Sigmoid colon (tissue), 6 donors: ENCODE measurements at regions not wholly inside any gene's neighbourhood (a gene's known extent, or its start where the extent isn't known, plus 50 kb on each side); places are given as distances from the start of the nearest gene placed in this dataset.
"Not testable (repeated sequence)": the region's sequence is repeated elsewhere in the genome, so short reads cannot be mapped to it uniquely, and the experiment has no call there.

Experiments
- DNase-seq: peaks from one replicate; pipeline ENCODE4 v3.0.0-alpha.2; 2019
- H3K27ac ChIP-seq, 4 donors: fragments of 200-600 bp; sonication (generic); one replicate each; pipeline ENCODE4 v1.5.1; 2016 to 2019; ENCODE audit warnings: mild to moderate bottlenecking in 1 of 4
- H3K27me3 ChIP-seq, 3 donors: fragments of 200-600 bp; sonication (generic); one replicate each; pipeline ENCODE4 v1.5.1; 2019; ENCODE audit warnings: mild to moderate bottlenecking in 1 of 3
- H3K36me3 ChIP-seq, 4 donors: fragments of 200-600 bp; sonication (generic); one replicate each; pipeline ENCODE4 v1.5.1; 2016 to 2019
- H3K4me1 ChIP-seq, 4 donors: fragments of 200-600 bp; sonication (generic); one replicate each; pipeline ENCODE4 v1.5.1; 2017 to 2019
- H3K4me3 ChIP-seq, 4 donors: fragments of 200-600 bp; sonication (generic); one replicate each; pipeline ENCODE4 v1.5.1; 2017 to 2019; ENCODE audit warnings: mild to moderate bottlenecking in 2 of 4, moderate library complexity in 1 of 4
- H3K9me3 ChIP-seq, 4 donors: fragments of 200-600 bp in 3 of 4; sonication (generic) in 3 of 4; one replicate each; pipeline versions ENCODE4 v1.5.1 to v1.6.1; 2013 to 2019
- EP300 ChIP-seq, 4 donors: sonication (generic); formaldehyde crosslinking; IDR thresholded peaks; one replicate each; pipeline ENCODE4 v1.6.1; 2017; ENCODE audit warnings: antibody characterized with exemption in 4 of 4
- POLR2A ChIP-seq, 2 donors: fragments of 450-650 bp; IDR thresholded peaks; one replicate each; pipeline ENCODE4 v1.6.1; 2016; ENCODE audit warnings: antibody characterized with exemption in 2 of 2, mild to moderate bottlenecking in 2 of 2, moderate library complexity in 2 of 2
- POLR2AphosphoS5 ChIP-seq, 4 donors: sonication (generic); formaldehyde crosslinking; IDR thresholded peaks; one replicate each; pipeline ENCODE4 v1.6.1; 2017; ENCODE audit warnings: antibody characterized with exemption in 4 of 4
- WGBS, 2 donors: extraction: QIAGEN DNeasy Blood & Tissue Kit; methylation state at CpG; one replicate each; pipeline ENCODE4 v1.1.7; 2013; 5-methylcytosine and 5-hydroxymethylcytosine counted together
- intact Hi-C: fragments of 100-400 bp; cut with DNase I; formaldehyde crosslinking; loops from one replicate; pipeline ENCODE4 v1.15.1; 2023
- TF ChIP-seq, protein P1 (sequence below), 4 experiments: fragments of 450-650 bp in 3 of 4; fragments of 200-600 bp in 1 of 4; IDR thresholded peaks; one replicate each; pipeline ENCODE4 v1.5.1; 2016 to 2019; ENCODE audit warnings: antibody characterized with exemption in 4 of 4, mild to moderate bottlenecking in 3 of 4, moderate library complexity in 2 of 4
- donor health status: healthy with polysubstance abuse.
- donor health status: healthy.

DNA sequence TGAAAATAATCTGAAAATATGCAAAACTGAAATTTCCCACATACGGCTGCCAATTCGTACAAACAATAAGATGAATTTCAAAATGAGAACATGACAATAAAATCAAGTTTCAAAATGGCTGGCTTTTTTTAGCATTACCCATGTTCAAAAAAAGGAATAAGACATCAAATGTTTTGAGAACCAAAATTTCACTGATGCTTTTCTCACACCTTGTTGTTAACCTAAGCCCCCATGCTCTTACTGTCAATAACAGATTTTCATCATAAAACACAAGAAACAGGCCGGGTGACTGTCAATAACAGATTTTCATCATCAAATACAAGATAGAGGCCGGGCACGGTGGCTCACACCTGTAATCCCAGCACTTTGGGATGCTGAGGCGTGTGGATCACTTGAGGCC, 2149.6 kb upstream of the DEFB115 start:
- H3K4me3 ChIP-seq, H3K9me3 ChIP-seq, H3K27me3 ChIP-seq, DNase-seq, H3K4me1 ChIP-seq, H3K27ac ChIP-seq, H3K36me3 ChIP-seq, intact Hi-C loops: not testable (repeated sequence)
- WGBS, 2 donors = 75 to 86% methylated on average over 6 of the region's 6 CpGs

DNA sequence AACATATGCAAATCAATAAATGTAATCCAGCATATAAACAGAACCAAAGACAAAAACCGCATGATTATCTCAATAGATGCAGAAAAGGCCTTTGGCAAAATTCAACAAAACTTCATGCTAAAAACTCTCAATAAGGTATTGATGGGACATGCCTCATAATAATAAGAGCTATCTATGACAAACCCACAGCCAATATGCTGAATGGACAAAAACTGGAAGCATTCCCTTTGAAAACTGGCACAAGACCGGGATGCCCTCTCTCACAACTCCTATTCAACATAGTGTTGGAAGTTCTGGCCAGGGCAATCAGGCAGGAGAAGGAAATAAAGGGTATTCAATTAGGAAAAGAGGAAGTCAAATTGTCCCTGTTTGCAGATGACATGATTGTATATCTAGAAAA, 2148.1 kb upstream of the DEFB115 start:
- H3K4me3 ChIP-seq, H3K27ac ChIP-seq, DNase-seq, intact Hi-C loops, H3K27me3 ChIP-seq, H3K36me3 ChIP-seq, H3K4me1 ChIP-seq, H3K9me3 ChIP-seq: not testable (repeated sequence)
- 81 to 84% methylated on average over 2 of the region's 2 CpGs for WGBS, 2 donors

DNA sequence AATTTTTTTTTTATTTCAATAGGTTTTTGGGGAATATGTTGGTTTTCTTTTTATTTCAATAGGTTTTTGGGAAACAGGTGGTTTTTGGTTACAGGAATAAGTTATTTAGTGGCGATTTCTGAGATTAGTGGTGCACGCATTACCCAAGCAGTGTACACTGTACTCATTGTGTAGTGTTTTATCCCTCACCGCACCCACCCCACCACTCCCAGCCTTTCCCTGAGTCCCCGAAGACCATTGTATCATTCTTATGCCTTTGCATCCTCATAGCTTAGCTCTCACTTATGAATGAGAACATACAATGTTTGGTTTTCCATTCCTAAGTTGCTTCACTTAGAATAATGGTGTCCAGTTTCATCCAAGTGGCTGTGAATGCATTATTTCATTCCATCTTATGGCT, 2142.4 kb upstream of the DEFB115 start:
- H3K4me3 ChIP-seq, H3K36me3 ChIP-seq, H3K9me3 ChIP-seq, H3K4me1 ChIP-seq, H3K27me3 ChIP-seq, H3K27ac ChIP-seq, DNase-seq: not testable (repeated sequence)
- 75 to 77% methylated on average over 4 of the region's 4 CpGs for WGBS, 2 donors
- intact Hi-C loops = loop anchor here (10.0 kb wide), 1 partner anchor 750 kb away; no protein-coding TSS in a partner anchor

DNA sequence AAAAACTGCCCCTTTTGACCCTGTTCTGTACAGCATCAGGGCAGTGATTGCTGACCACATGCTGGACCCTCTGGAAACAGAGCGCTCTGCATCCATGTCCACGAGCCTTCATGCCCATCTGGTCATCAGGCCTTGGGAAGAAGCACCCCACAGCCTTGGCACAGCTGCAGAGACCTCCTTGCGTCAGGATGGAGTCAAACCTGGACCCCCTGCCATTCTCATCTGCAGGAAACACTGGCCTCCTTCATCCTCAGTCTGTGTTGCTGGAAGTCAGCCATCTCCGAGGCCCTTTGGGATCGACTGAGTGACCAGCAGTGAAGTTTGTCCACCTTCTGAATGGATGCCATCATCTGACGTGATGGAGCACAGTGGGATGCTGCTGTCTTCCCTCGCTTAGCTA, 2138.3 kb upstream of the DEFB115 start:
- no peak overlapping the region for H3K27ac ChIP-seq
- H3K4me3 ChIP-seq = no peak overlapping the region
- intact Hi-C loops = loop anchor here (10.0 kb wide), 1 partner anchor 746 kb away; no protein-coding TSS in a partner anchor
- no peak for TF ChIP-seq POLR2AphosphoS5 (IDR thresholded peaks at IDR 0.05)
- TF ChIP-seq POLR2A (IDR thresholded peaks at IDR 0.05) = no peak
- no peak for TF ChIP-seq EP300 (IDR thresholded peaks at IDR 0.05)
- TF ChIP-seq, protein P1, sequence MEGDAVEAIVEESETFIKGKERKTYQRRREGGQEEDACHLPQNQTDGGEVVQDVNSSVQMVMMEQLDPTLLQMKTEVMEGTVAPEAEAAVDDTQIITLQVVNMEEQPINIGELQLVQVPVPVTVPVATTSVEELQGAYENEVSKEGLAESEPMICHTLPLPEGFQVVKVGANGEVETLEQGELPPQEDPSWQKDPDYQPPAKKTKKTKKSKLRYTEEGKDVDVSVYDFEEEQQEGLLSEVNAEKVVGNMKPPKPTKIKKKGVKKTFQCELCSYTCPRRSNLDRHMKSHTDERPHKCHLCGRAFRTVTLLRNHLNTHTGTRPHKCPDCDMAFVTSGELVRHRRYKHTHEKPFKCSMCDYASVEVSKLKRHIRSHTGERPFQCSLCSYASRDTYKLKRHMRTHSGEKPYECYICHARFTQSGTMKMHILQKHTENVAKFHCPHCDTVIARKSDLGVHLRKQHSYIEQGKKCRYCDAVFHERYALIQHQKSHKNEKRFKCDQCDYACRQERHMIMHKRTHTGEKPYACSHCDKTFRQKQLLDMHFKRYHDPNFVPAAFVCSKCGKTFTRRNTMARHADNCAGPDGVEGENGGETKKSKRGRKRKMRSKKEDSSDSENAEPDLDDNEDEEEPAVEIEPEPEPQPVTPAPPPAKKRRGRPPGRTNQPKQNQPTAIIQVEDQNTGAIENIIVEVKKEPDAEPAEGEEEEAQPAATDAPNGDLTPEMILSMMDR (IDR thresholded peaks at IDR 0.05) = no peak
- no peak for DNase-seq
- H3K36me3 ChIP-seq = peaks cover 0 to 7% (median 0%) of the 10 kb centered on the region in 4 donors
- WGBS, 2 donors = 73% methylated on average over 7 of the region's 7 CpGs
- H3K4me1 ChIP-seq = no peaks in the 10 kb centered on the region
- H3K27me3 ChIP-seq = no peaks in the 10 kb centered on the region
- H3K9me3 ChIP-seq = peaks cover 0 to 9% (median 2%) of the 10 kb centered on the region in 4 donors

DNA sequence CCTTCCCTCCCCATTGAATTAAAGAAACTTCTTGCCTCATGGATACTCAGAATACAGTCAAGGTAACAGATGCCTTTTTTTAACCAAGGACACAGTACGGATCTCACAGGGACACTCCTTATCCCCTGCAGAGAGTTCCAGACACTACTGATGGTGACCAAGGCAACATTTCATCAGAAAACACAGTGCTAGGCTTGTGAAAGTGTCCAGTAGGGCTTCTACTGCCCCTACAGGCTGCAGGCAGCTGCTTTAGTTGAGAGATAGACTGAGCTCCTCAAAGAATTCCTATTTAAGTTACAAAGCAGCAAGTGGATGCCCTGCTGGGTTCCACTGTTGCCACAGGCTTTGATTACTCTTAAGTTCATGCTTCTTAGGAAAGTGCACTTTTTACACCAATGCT, 2137.8 kb upstream of the DEFB115 start:
- not testable (repeated sequence) for H3K36me3 ChIP-seq, H3K27ac ChIP-seq, H3K4me3 ChIP-seq, H3K4me1 ChIP-seq, H3K9me3 ChIP-seq, DNase-seq, H3K27me3 ChIP-seq
- intact Hi-C loops = loop anchor here (10.0 kb wide), 1 partner anchor 745 kb away; no protein-coding TSS in a partner anchor
- 42 to 61% methylated on average over 1 of the region's 1 CpG for WGBS, 2 donors

DNA sequence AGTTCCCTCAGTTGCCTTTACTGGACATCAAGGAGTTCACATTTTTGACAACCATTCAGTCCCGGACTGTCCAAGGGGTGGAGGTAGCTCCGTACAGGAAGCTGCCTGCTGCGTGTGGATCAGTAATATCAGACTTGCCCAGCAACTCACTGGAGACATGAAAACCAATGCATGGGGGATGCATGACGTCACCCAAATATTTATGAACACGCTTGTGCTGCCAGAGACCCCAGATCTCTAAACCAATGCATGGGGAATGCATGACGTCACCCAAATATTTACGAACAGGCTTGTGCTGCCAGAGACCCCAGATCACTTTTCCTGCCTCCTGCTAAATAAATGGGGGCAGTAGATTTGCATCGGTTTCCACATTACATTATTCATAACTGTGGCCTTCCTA, 2137.4 kb upstream of the DEFB115 start:
- DNase-seq, H3K27me3 ChIP-seq, H3K4me3 ChIP-seq, intact Hi-C loops, H3K36me3 ChIP-seq, H3K9me3 ChIP-seq, H3K4me1 ChIP-seq, H3K27ac ChIP-seq: not testable (repeated sequence)
- 68 to 69% methylated on average over 8 of the region's 8 CpGs for WGBS, 2 donors

DNA sequence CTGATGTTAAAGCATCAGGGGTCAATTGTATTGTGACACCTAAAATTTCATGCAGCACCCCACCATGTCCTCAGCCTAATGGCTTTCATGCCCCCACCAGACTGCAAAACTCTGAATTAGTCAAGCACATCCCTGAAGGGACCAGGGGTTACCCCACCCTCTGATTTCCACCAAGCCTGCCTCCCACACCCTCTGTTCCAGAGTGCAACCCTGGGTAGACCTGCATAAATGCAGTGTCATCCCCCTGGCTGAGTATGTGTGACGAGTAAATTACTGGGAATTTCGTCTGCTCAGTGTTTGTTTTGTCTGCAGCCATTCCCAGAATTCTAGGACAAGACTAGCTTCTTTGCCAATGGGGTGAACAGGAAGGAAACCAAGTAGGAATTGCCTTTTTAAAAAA, 2136.9 kb upstream of the DEFB115 start:
- H3K27ac ChIP-seq, intact Hi-C loops, H3K4me1 ChIP-seq, H3K36me3 ChIP-seq, H3K27me3 ChIP-seq, H3K4me3 ChIP-seq, H3K9me3 ChIP-seq, DNase-seq: not testable (repeated sequence)
- 14 to 28% methylated on average over 2 of the region's 2 CpGs for WGBS, 2 donors

DNA sequence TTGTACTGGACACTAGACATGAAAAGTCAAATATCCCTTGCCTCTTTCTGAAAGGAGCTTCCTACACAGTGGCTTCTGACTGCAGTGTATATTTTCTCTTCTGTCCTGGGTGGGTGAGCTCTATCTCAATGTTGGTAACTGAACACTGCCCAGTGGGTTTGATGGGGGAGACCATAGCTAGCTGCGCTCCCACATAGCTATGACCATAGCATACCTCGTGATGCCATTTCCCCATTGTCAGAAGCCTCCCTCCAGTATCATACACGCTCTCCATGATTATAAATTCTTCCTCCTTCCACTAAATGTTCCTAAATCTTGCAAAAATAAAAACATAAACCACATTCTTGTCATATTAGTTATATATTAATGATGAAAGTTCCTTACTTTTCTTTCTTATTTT, 2134.7 kb upstream of the DEFB115 start:
- H3K36me3 ChIP-seq, H3K27ac ChIP-seq, DNase-seq, H3K27me3 ChIP-seq, H3K4me3 ChIP-seq, H3K4me1 ChIP-seq, intact Hi-C loops, H3K9me3 ChIP-seq: not testable (repeated sequence)
- 44 to 48% methylated on average over 3 of the region's 3 CpGs for WGBS, 2 donors

DNA sequence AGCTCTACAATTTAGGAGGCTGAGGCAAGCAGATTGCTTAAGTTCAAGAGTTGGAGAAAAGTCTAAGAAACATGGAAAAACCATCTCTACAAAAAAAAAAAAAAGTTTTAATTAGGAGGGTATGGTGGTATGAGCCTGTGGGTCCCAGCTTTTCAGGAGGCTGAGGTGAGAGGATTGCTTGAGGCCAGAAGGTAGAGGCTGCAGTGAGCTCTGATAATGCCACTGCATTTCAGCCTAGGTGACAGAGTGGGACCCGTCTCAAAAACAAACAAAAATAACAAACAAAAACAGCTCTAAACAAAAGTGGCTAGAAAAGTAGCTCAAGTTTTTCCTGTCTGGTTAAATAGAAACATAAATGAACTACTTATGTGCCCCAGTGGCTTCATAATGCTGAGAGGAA, 2133.6 kb upstream of the DEFB115 start:
- no peak for DNase-seq
- Histone ChIP-seq H3K27ac (no peak overlapping the region), H3K9me3 (peaks cover 0 to 5% (median 2%) of the 10 kb centered on the region in 4 donors), H3K27me3 (no peaks in the 10 kb centered on the region), H3K4me1 (no peaks in the 10 kb centered on the region), H3K4me3 (no peak overlapping the region), H3K36me3 (peaks cover 0 to 7% (median 0%) of the 10 kb centered on the region in 4 donors)
- TF ChIP-seq POLR2AphosphoS5 (IDR thresholded peaks at IDR 0.05) = no peak
- TF ChIP-seq, protein P1 (IDR thresholded peaks at IDR 0.05) = no peak
- no peak for TF ChIP-seq POLR2A (IDR thresholded peaks at IDR 0.05)
- no peak for TF ChIP-seq EP300 (IDR thresholded peaks at IDR 0.05)
- WGBS, 2 donors = 51 to 67% methylated on average over 1 of the region's 1 CpG
- intact Hi-C loops = no loop called here
